HCT116 (cell line): ENCODE measurements at regions not wholly inside any gene's neighbourhood (a gene's known extent, or its start where the extent isn't known, plus 50 kb on each side); places are given as distances from the start of the nearest gene placed in this dataset.

Experiments used
- ATAC-seq: fragments of 200-7000 bp; cut with Tn5 transposase; 2 replicates; pipeline ENCODE4 v1.9.1; 2020; ENCODE audit warnings: mild to moderate bottlenecking, moderate library complexity
- BruUV-seq: library from RNA; stranded (reverse); fragments of 400-500 nt; replicated peaks from 2 replicates; lab custom pipeline; 2021; lab: Mats Ljungman, UMichigan
- CTCF ChIA-PET: fragments of 300-600 bp; sonication (Branson Sonifier 250); formaldehyde crosslinking; loops from one replicate; lab custom pipeline; 2021; ENCODE audit warnings: antibody characterized with exemption; lab: Charles Lee
- POLR2A ChIA-PET: fragments of 300-600, 350-600 bp; sonication (Branson Sonifier 250); formaldehyde crosslinking; loops from one replicate; lab custom pipeline; 2021; ENCODE audit warnings: antibody characterized with exemption; lab: Charles Lee
- RAD21 ChIA-PET, 2 experiments: fragments of 300-600 bp; sonication (Branson Sonifier 250); formaldehyde crosslinking; loops; one replicate each; lab custom pipeline; 2023; ENCODE audit warnings: low total read pairs in 2 of 2; ENCODE audit not compliant: uncharacterized antibody in 2 of 2, unreplicated experiment in 2 of 2, low non-redundant PET in 1 of 2; lab: Charles Lee
- DNase-seq: peaks from one replicate; pipeline ENCODE4 v3.0.0-alpha.2; 2010; ENCODE audit warnings: low read depth, low spot score
- H2AFZ ChIP-seq: fragments of 200-600 bp; shearing (Covaris generic), sonication (generic); 2 replicates; pipeline ENCODE4 v1.6.1; 2017; ENCODE audit warnings: low read depth, mixed run types, mixed read lengths, antibody characterized with exemption, low read length; ENCODE audit not compliant: poor library complexity, severe bottlenecking
- H3K27ac ChIP-seq: 2 replicates; pipeline ENCODE4 v1.5.1; 2012; ENCODE audit warnings: low read depth, low read length
- H3K27me3 ChIP-seq: fragments of 200-600 bp; sonication (generic); 2 replicates; pipeline ENCODE4 v1.6.1; 2016; ENCODE audit warnings: mixed run types, low read length, mixed read lengths; ENCODE audit not compliant: insufficient read depth
- H3K36me3 ChIP-seq, 2 experiments: fragments of 200-500 bp in 1 of 2; fragments of 200-600 bp in 1 of 2; sonication (Bioruptor generic) in 1 of 2; sonication (generic) in 1 of 2; 2 replicates each; pipeline versions ENCODE4 v1.5.1 to v1.6.1; 2014 to 2016; ENCODE audit warnings: low read length in 2 of 2, inconsistent platforms in 1 of 2, mixed read lengths in 1 of 2, mixed run types in 1 of 2; ENCODE audit not compliant: insufficient read depth in 2 of 2, control insufficient read depth in 1 of 2
- H3K4me1 ChIP-seq, 2 experiments: fragments of 200-600 bp in 1 of 2; sonication (generic) in 1 of 2; 2 replicates each; pipeline versions ENCODE4 v1.5.1 to v1.6.1; 2012 to 2017; ENCODE audit warnings: low read length in 2 of 2, inconsistent platforms in 1 of 2, mild to moderate bottlenecking in 1 of 2, mixed read lengths in 1 of 2, mixed run types in 1 of 2, moderate library complexity in 1 of 2; ENCODE audit not compliant: insufficient read depth in 2 of 2, control insufficient read depth in 1 of 2
- H3K4me2 ChIP-seq: fragments of 200-600 bp; sonication (generic); 2 replicates; pipeline ENCODE4 v1.6.1; 2017; ENCODE audit warnings: mixed run types, low read length, mixed read lengths
- H3K4me3 ChIP-seq, 2 experiments: fragments of 200-600 bp in 1 of 2; sonication (generic) in 1 of 2; replicated peaks in 1 of 2; 2 replicates each; pipeline ENCODE4 v1.5.1; 2011 to 2016; ENCODE audit warnings: low read length in 2 of 2, control low read depth in 1 of 2, low read depth in 1 of 2, mild to moderate bottlenecking in 1 of 2, mixed read lengths in 1 of 2, mixed run types in 1 of 2
- H3K79me2 ChIP-seq: fragments of 200-600 bp; sonication (generic); 2 replicates; pipeline ENCODE4 v1.6.1; 2017; ENCODE audit warnings: mild to moderate bottlenecking, mixed run types, low read length, moderate library complexity, mixed read lengths; ENCODE audit not compliant: insufficient read depth
- H3K9ac ChIP-seq: fragments of 200-600 bp; sonication (generic); 2 replicates; pipeline ENCODE4 v1.6.1; 2016; ENCODE audit warnings: low read length, mixed read lengths
- H3K9me2 ChIP-seq: fragments of 200-600 bp; sonication (generic), shearing (Covaris generic); 2 replicates; pipeline ENCODE4 v1.6.1; 2017; ENCODE audit warnings: mixed run types, mild to moderate bottlenecking, moderate library complexity; ENCODE audit not compliant: insufficient read depth
- H3K9me3 ChIP-seq, 2 experiments: fragments of 200-500 bp in 1 of 2; fragments of 200-600 bp in 1 of 2; sonication (Bioruptor generic) in 1 of 2; sonication (generic) in 1 of 2; 2 replicates each; pipeline ENCODE4 v1.6.1; 2014 to 2017; ENCODE audit warnings: low read length in 2 of 2, mixed read lengths in 2 of 2, inconsistent platforms in 1 of 2, low read depth in 1 of 2, mild to moderate bottlenecking in 1 of 2, mixed run types in 1 of 2, moderate library complexity in 1 of 2; ENCODE audit not compliant: control insufficient read depth in 1 of 2, insufficient read depth in 1 of 2
- H4K20me1 ChIP-seq: fragments of 200-600 bp; sonication (generic), shearing (Covaris generic); 2 replicates; pipeline ENCODE4 v1.6.1; 2017; ENCODE audit warnings: mixed run types, mild to moderate bottlenecking, moderate library complexity; ENCODE audit not compliant: insufficient read depth
- CEBPB ChIP-seq: IDR thresholded peaks from 2 replicates; pipeline ENCODE4 v1.6.1; 2012; ENCODE audit warnings: low read depth
- EGR1 ChIP-seq: IDR thresholded peaks from 2 replicates; pipeline ENCODE4 v1.6.1; 2012; ENCODE audit warnings: low read depth
- ELF1 ChIP-seq: IDR thresholded peaks from 2 replicates; pipeline ENCODE4 v1.6.1; 2012; ENCODE audit warnings: low read depth, borderline replicate concordance
- EZH2 ChIP-seq: fragments of 200-600 bp; sonication (generic); IDR thresholded peaks from 2 replicates; pipeline ENCODE4 v1.6.1; 2017; ENCODE audit warnings: antibody characterized with exemption, mixed run types
- FOSL1 ChIP-seq: IDR thresholded peaks from 2 replicates; pipeline ENCODE4 v1.6.1; 2012; ENCODE audit warnings: low read depth
- POLR2A ChIP-seq: IDR thresholded peaks from 2 replicates; pipeline ENCODE4 v1.7.0; 2011; ENCODE audit warnings: borderline replicate concordance; ENCODE audit not compliant: insufficient read depth, insufficient read length; ENCODE audit errors: extremely low read depth
- POLR2AphosphoS5 ChIP-seq: IDR thresholded peaks from 2 replicates; pipeline ENCODE4 v1.6.1; 2011; ENCODE audit warnings: mild to moderate bottlenecking, low read depth, low read length, moderate library complexity
- SIN3A ChIP-seq: IDR thresholded peaks from 2 replicates; pipeline ENCODE4 v1.6.1; 2012; ENCODE audit warnings: low read depth
- SP1 ChIP-seq: IDR thresholded peaks from 2 replicates; pipeline ENCODE4 v1.6.1; 2012; ENCODE audit warnings: low read depth
- SRF ChIP-seq: IDR thresholded peaks from 2 replicates; pipeline ENCODE4 v1.6.1; 2012; ENCODE audit warnings: low read depth
- ZNF274 ChIP-seq: fragments of 200-500 bp; sonication (Bioruptor generic); IDR thresholded peaks from 2 replicates; pipeline ENCODE4 v1.6.1; 2014; ENCODE audit warnings: mild to moderate bottlenecking, low read depth, low read length, inconsistent platforms
- intact Hi-C: fragments of 100-400 bp; cut with micrococcal nuclease; formaldehyde crosslinking; loops from 2 replicates; pipeline ENCODE4 v1.10.0; 2022
- TF ChIP-seq, protein P1 (sequence below), 3 experiments: fragments of 200-600 bp in 1 of 3; sonication (generic) in 1 of 3; IDR thresholded peaks in 2 of 3; conservative IDR thresholded peaks in 1 of 3; 2 replicates each; pipeline ENCODE4 v1.5.1; 2012 to 2017; ENCODE audit warnings: low read depth in 2 of 3, low read length in 2 of 3, antibody characterized with exemption in 1 of 3, borderline replicate concordance in 1 of 3, control low read depth in 1 of 3, mild to moderate bottlenecking in 1 of 3, mixed read lengths in 1 of 3, mixed run types in 1 of 3, moderate library complexity in 1 of 3; ENCODE audit not compliant: insufficient read depth in 1 of 3
- TF ChIP-seq, protein P2 (sequence below): IDR thresholded peaks from 2 replicates; pipeline ENCODE4 v1.6.1; 2012
- TF ChIP-seq, protein P3 (sequence below): IDR thresholded peaks from 2 replicates; pipeline ENCODE4 v1.6.1; 2012; ENCODE audit warnings: low read depth

DNA sequence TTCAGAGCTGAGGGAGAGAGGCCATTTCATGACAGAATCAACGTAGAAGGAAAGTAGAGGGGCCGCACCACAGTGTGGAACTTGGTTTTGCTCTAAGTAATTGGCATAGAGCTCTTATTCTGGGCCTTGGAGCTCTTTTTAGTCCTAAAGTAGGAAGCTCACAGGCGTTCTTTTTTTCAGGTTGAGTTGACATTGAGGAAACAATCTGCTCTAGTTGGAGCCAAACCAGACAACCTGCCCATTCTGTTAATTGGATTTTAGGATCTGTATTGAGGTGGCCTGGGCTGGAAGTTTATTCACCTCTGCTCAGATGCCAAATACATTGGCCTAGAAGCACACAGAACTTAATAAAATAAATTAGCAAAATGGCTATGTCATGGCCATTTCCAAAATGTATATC lies 1093.9 kb downstream of the ADGRL2 start:
- Histone ChIP-seq H3K4me1 (no peaks in the 10 kb centered on the region), H3K9ac (no peak overlapping the region), H3K4me2 (no peak overlapping the region), H3K9me2 (no peaks in the 10 kb centered on the region), H3K36me3 (no peaks in the 10 kb centered on the region), H3K4me3 (no peak overlapping the region), H3K79me2 (no peaks in the 10 kb centered on the region), H2AFZ (no peak overlapping the region), H4K20me1 (no peaks in the 10 kb centered on the region), H3K9me3 (peaks cover 0 to 3% of the 10 kb centered on the region in 2 experiments; a peak in 1 of 4 replicates), H3K27me3 (no peaks in the 10 kb centered on the region), H3K27ac (no peak overlapping the region)
- ChIA-PET POLR2A (no interaction called here), RAD21 (no interaction called here), CTCF (no interaction called here)
- TF ChIP-seq, protein P1, sequence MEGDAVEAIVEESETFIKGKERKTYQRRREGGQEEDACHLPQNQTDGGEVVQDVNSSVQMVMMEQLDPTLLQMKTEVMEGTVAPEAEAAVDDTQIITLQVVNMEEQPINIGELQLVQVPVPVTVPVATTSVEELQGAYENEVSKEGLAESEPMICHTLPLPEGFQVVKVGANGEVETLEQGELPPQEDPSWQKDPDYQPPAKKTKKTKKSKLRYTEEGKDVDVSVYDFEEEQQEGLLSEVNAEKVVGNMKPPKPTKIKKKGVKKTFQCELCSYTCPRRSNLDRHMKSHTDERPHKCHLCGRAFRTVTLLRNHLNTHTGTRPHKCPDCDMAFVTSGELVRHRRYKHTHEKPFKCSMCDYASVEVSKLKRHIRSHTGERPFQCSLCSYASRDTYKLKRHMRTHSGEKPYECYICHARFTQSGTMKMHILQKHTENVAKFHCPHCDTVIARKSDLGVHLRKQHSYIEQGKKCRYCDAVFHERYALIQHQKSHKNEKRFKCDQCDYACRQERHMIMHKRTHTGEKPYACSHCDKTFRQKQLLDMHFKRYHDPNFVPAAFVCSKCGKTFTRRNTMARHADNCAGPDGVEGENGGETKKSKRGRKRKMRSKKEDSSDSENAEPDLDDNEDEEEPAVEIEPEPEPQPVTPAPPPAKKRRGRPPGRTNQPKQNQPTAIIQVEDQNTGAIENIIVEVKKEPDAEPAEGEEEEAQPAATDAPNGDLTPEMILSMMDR (IDR thresholded peaks at IDR 0.05 in 2 of 3, conservative IDR thresholded peaks at IDR 0.05 in 1 of 3; ENCODE audit: borderline replicate concordance in 1 of 3, insufficient read depth in 1 of 3, low read depth in 2 of 3, low read length in 2 of 3), result no peak
- intact Hi-C loops, result no loop called here
- no peak for DNase-seq
- no TSS peak for BruUV-seq
- no peak for ATAC-seq

DNA sequence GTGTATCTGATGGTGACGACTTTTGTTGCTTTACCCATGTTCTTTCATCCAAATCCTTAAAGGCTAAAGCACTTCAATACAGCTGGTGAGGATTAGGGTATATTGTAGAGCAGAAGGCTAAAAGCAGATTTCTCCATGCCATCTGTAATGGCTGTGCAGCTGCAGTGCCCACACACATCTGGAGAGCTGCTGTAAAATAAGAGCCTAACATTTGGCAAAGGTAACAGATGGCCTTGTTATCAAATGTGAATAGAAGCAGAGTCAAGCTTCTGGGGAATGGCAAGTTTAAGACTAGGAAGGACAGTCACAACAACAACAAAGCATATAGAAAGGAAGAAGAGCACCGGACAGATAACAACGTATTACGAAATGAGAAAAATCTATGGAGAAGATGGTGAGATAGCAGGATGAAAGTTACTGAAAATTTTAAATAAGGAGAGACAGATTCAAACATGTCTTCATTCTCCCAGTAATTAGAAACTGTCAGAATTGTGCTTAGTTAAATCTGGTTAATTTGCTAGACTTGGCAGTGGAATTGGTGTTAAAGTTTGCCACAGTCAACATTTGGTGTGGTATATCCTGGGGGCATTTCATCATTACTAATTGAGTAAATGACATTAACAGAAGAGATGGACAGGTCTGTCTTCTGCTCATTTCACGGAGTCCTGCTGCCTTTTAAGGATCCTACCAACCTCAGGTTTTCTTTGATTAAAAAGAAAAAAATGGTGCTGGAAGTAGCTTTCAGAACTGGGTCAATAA lies 1093.2 kb downstream of the ADGRL2 start:
- H3K4me3 ChIP-seq, result no peak overlapping the region
- DNase-seq (no peak), ATAC-seq (no peak)
- intact Hi-C loops, result no loop called here
- H3K4me2 ChIP-seq, result no peak overlapping the region
- no peaks in the 10 kb centered on the region for H3K79me2 ChIP-seq
- ChIA-PET CTCF (no interaction called here), POLR2A (no interaction called here), RAD21 (no interaction called here)
- no peaks in the 10 kb centered on the region for H3K9me2 ChIP-seq
- H3K9me3 ChIP-seq, result peaks cover 0 to under 1% of the 10 kb centered on the region in 2 experiments; a peak in 1 of 4 replicates
- no TSS peak for BruUV-seq
- no peaks in the 10 kb centered on the region for H4K20me1 ChIP-seq
- H2AFZ ChIP-seq, result no peak overlapping the region
- H3K36me3 ChIP-seq, result no peaks in the 10 kb centered on the region
- H3K9ac ChIP-seq, result no peak overlapping the region
- H3K27ac ChIP-seq, result no peak overlapping the region
- no peaks in the 10 kb centered on the region for H3K27me3 ChIP-seq
- no peaks in the 10 kb centered on the region for H3K4me1 ChIP-seq
- TF ChIP-seq CEBPB (no peak), SP1 (no peak), FOSL1 (no peak), POLR2AphosphoS5 (no peak), POLR2A (no peak), EZH2 (no peak), EGR1 (no peak), SIN3A (no peak), SRF (no peak), ZNF274 (no peak), ELF1 (no peak)
- TF ChIP-seq, protein P2, sequence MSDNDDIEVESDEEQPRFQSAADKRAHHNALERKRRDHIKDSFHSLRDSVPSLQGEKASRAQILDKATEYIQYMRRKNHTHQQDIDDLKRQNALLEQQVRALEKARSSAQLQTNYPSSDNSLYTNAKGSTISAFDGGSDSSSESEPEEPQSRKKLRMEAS, result no peak
- TF ChIP-seq, protein P3, sequence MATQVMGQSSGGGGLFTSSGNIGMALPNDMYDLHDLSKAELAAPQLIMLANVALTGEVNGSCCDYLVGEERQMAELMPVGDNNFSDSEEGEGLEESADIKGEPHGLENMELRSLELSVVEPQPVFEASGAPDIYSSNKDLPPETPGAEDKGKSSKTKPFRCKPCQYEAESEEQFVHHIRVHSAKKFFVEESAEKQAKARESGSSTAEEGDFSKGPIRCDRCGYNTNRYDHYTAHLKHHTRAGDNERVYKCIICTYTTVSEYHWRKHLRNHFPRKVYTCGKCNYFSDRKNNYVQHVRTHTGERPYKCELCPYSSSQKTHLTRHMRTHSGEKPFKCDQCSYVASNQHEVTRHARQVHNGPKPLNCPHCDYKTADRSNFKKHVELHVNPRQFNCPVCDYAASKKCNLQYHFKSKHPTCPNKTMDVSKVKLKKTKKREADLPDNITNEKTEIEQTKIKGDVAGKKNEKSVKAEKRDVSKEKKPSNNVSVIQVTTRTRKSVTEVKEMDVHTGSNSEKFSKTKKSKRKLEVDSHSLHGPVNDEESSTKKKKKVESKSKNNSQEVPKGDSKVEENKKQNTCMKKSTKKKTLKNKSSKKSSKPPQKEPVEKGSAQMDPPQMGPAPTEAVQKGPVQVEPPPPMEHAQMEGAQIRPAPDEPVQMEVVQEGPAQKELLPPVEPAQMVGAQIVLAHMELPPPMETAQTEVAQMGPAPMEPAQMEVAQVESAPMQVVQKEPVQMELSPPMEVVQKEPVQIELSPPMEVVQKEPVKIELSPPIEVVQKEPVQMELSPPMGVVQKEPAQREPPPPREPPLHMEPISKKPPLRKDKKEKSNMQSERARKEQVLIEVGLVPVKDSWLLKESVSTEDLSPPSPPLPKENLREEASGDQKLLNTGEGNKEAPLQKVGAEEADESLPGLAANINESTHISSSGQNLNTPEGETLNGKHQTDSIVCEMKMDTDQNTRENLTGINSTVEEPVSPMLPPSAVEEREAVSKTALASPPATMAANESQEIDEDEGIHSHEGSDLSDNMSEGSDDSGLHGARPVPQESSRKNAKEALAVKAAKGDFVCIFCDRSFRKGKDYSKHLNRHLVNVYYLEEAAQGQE, result no peak
